ENCODE measurements at regions not wholly inside any gene's neighbourhood (a gene's known extent, or its start where the extent isn't known, plus 50 kb on each side); places are given as distances from the start of the nearest gene placed in this dataset.
"Not testable (repeated sequence)": the region's sequence is repeated elsewhere in the genome, so short reads cannot be mapped to it uniquely, and the experiment has no call there.

GRCh38 chr2:22984152-22984551 lies 400.8 kb upstream of the KLHL29 start:
- not testable (repeated sequence) for H3K27ac ChIP-seq, H3K4me3 ChIP-seq

GRCh38 chr2:22990246-22990645 lies 394.7 kb upstream of the KLHL29 start:
- Histone ChIP-seq H3K27ac (no peak overlapping the region), H3K4me3 (no peak overlapping the region)

GRCh38 chr2:22991844-22992243 lies 393.1 kb upstream of the KLHL29 start:
- no peak overlapping the region for H3K27ac ChIP-seq
- H3K4me3 ChIP-seq = no peak overlapping the region

GRCh38 chr2:22992441-22992840 lies 392.5 kb upstream of the KLHL29 start:
- H3K27ac ChIP-seq = no peak overlapping the region
- no peak overlapping the region for H3K4me3 ChIP-seq

DNA sequence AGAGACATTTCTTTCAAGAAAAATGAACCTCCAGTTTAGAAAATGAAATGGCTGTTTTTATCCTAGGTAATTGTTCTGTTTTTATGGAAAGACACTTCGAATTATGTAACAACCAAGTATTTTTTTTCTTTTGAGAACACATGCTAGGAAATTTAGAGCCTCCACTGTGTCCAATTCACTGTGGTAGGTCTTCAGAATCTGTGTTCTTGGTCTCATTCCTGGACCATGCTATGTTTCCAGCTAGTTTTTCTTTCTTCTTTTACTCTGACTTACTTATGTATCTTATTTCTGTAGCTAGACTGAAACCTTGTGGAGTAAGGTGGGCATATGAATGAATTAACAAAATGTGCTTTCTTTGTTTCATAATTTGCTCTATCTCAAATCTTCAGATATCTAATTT lies 391.7 kb upstream of the KLHL29 start:
- Histone ChIP-seq H3K27ac (no peak overlapping the region), H3K4me3 (no peak overlapping the region)

GRCh38 chr2:22995576-22995975 lies 389.4 kb upstream of the KLHL29 start:
- H3K4me3 ChIP-seq = no peak overlapping the region
- H3K27ac ChIP-seq = no peak overlapping the region

DNA sequence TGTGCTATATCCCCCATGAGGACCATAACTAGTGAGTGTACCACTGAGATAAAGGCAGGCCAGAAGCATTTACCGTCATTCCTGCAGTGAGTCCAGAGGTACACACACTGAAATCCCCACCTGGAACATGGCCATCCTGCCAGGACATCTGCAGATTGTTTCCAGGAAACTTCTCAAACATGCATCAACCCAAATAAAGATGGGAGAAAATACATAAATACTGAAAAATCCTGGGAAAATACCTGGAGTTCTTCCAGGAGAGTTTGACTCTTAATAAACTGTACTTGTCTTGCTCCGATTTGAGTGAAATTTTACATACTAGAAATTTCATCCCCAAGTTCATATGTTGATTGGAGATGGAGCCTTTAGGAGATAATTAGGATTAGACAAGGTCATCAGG lies 388.1 kb upstream of the KLHL29 start:
- H3K4me3 ChIP-seq = no peak overlapping the region

DNA sequence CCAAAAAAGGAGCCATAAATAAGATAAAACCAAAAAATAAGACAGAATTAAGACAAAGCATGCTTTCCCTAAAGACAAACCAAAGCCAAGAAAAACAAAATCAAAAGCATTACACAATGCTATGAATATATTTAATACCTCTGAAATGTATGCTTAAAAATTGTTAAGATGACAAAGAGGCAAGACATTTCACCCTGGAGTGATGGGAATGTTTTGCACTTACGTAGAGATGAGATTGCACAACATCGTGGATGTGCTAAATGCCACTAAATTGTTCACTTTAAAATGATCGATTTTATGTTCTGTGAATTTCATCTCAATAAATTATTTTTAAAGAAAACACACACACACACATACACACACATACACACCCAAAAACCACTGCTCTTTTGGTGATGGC lies 386.6 kb upstream of the KLHL29 start:
- no peak overlapping the region for H3K27ac ChIP-seq

More for the DNA sequence above, 388.1 kb upstream of the KLHL29 start:
- no peak overlapping the region for H3K27ac ChIP-seq

GRCh38 chr2:22999951-23000350 lies 385.0 kb upstream of the KLHL29 start:
- no peak overlapping the region for H3K4me3 ChIP-seq
- H3K27ac ChIP-seq = no peak overlapping the region

More for the DNA sequence above, 386.6 kb upstream of the KLHL29 start:
- no peak overlapping the region for H3K4me3 ChIP-seq

DNA sequence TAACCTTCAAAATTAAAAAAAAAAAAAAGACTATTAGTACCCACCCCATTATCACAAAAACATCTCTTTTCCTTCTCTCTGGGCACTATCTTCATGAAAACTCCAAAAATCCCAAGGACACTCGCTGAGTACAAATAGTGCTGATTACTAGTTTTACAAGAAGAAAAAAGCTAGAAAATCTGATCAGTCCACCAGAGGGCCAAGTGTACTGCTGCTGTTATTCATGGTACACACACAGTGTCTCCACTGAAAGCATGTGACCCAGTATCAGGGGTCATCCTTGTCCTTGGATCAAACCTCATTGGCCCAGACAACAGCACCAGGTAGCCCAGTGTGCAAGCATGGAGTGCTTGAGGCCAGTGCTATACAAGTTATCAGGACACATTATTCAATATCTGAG lies 382.7 kb upstream of the KLHL29 start:
- Histone ChIP-seq H3K4me3 (no peak overlapping the region), H3K27ac (no peak overlapping the region)

- no peak overlapping the region for H3K27ac ChIP-seq
- H3K4me3 ChIP-seq = no peak overlapping the region
Measured at GRCh38 chr2:23005469-23005868, 379.5 kb upstream of the KLHL29 start.

DNA sequence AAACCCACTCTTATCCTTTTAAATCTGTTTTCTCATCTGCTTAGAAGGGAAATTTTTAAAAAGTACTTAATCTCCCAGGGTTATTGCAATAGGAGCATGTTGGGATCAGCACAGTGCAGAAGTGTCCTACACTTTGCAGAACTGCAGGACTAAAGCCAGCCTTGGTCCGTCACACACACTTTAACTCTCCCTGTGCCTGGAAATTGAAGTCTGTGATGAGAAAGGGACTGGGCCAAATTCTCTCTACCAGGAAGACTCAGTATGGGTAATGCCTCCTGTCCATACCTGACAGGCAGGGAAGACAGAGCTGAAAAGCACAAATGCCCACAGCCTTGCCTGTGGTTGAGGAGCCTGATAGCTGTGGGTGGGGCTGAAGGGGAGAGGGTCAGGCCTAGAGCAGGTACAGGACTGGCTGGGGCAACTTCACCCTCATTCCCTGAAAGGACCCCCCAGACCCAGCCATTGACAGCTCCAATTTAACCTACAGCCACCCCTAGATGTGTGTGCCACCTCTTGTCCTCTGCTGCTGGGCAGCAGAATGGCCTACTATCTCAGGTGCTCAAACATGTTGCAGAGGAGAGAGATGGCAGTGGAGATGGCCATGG lies 377.2 kb upstream of the KLHL29 start:
- Histone ChIP-seq H3K27ac (no peak overlapping the region), H3K4me3 (no peak overlapping the region)

DNA sequence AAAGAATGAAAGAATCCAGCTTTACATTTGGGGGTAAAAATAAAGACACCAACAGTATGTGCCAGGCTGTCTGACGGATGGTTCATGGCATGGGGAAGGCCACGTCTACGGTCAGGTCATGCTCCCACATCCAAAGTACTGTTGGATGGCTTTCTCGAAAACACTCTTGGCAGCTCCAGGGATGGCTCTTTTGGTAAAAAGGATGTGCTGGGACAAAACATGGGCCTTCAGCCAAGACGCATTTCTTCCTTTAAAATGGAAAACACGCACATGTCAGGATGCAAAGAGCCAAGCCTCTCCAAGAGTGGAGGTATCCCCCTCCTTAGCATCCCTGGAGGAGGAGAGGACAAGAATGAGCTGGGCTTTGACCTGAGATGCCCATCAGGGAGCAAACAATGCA lies 376.5 kb upstream of the KLHL29 start:
- Histone ChIP-seq H3K4me3 (no peak overlapping the region), H3K27ac (no peak overlapping the region)

DNA sequence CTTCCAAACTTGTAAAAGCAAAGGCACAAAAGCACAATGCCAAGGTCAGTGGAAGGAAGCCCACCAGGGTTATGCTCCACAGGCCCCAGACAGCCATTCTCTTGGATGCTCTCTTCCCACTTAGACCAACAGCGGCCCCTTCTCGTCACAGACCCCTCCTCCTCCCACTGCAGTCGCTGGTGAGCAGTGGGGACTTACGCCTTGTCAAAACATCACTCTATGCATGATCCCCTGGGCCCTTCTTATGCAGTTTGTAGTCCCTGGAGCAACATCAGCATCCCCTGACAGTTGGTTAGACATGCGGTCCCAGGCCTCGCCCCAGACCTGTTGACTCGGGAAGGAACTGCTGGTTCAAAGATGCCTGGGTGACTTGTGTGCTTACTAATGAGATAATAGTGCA lies 376.0 kb upstream of the KLHL29 start:
- Histone ChIP-seq H3K4me3 (no peak overlapping the region), H3K27ac (no peak overlapping the region)

DNA sequence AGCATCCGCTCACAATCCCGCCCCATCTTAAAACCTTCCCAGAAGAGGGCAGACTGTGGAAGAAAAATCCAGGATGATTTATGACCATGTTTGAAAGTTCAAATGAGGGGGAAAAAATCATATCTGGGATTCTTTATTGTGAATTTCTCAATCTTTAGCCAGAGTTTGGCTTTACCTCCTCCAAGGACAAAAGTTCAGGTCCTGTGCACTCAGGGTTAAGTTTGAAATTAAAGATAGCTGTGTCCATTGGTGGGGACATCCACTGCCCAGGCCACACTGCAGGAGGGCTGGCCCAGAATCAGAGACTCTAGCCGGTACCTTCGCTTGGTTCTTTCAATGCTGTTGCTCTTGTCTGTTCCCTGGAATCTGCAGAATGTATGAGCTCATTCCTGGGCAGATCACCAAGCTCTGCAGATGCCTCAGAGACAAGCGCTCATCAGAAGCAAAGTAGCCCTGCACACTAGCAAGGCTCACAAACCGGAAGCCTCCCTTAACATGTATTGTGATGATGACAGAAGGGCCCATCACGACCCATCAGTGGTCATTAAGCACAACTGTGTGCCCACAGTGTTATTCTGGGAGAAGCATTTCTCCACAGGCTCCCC lies 375.3 kb upstream of the KLHL29 start:
- H3K4me3 ChIP-seq = no peak overlapping the region
- H3K27ac ChIP-seq = no peak overlapping the region

DNA sequence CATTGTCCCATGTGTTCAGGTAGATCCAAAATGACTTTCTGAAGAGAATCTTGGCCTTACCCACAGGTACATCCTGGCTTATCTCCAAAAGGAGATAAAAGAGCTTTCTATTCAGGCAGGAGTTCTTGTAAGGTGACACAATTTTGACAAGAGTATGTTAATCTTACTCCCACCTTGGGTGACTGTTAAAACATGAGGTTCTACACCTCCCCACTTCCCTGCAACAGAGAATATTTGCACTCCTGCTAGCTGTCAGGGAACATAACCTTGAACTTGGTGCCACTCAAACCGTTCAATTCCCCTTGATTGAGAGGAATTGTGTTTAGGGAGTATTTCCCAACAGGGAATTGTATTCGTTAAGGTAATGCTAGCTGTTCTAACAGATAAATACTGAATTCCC lies 372.5 kb upstream of the KLHL29 start:
- H3K27ac ChIP-seq = no peak overlapping the region

DNA sequence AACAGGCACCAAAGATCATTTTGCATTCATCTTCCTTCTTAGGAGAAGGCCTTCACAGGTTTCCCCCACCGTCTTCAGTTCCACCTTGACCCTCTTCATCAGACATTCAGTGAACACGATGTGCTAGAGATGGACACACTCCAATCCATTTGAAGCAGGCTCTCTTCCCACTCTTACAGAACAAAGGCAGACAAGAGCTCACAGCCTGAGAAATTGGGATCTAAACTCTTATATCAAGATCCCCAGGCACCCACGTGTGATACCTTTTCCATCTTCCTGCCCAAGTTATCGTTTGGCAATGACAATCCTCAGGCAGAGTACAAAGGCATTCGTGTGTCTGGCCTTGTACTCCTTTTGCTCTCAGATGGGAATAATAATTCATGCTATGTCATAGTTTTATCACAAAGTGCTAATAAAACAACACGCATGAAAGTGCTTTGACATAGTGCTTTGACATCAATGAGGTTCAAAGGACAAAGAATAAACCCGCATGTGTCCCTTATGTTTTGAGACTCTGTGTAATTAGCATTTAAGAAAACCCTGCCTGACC lies 369.3 kb upstream of the KLHL29 start:
- H3K27ac ChIP-seq = no peak overlapping the region

More for the DNA sequence above, 372.5 kb upstream of the KLHL29 start:
- H3K4me3 ChIP-seq = no peak overlapping the region

DNA sequence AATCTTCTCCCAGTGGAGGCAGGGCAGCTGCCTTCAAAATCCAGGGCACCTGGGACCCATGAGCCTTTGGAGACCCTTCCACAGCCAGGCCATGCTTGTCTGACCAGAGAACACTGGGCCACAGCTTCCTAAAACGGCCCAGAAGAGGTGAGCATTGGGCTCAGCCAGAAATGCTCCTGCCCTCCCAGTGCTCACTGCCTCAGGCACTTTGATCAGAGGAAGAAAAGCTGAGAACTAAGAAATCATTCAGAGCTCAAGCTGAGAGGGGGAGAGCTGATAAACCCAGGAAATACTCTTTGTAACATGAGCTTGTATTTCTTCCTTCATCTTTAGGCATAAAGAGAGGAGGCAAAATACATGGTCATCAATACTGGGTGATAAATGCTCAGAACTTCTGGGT lies 365.5 kb upstream of the KLHL29 start:
- H3K4me3 ChIP-seq = no peak overlapping the region
- no peak overlapping the region for H3K27ac ChIP-seq

More for the DNA sequence above, 369.3 kb upstream of the KLHL29 start:
- H3K4me3 ChIP-seq = no peak overlapping the region

- Histone ChIP-seq H3K4me3 (no peak overlapping the region), H3K27ac (no peak overlapping the region)
Measured at GRCh38 chr2:23020659-23021058, 364.3 kb upstream of the KLHL29 start.

DNA sequence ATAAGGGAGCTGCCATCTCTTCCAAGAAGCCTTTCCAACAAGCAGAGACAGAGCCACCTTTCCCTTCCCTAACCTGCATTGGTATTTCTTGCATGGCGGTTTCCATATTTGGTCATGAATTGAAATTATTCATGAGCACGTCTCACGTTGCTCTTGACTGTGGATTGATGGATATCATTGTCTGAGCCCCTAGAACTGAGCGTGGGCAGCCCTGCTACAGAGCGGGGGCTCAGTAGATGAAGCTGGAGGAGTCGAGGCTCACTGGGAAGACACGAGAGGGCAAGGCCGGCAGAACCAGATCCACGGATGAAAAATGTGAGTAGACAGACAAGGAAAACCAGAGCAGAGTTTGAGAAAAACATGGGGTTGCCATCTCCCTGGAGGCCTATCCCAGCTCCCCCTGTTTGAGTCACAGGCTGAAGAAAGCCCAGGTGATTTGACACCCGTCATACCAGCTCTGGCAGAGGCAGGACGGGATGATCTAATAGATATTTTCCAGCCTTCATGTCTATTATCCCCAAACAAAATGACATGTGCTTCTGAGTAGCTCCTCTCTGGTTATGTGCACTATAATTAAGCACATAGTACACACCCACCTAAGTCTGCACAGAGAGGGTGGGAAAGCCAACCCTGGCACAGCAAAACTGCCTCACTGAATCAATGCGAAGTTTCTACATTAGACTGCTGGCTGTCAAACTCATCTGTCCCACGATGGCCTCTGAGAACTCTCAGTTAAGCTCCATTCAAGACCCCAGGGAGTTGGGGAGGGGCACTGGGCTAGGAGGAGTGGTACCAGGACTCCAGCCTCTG lies 363.5 kb upstream of the KLHL29 start:
- no peak overlapping the region for H3K27ac ChIP-seq
- no peak overlapping the region for H3K4me3 ChIP-seq

GRCh38 chr2:23023722-23024121 lies 361.3 kb upstream of the KLHL29 start:
- H3K27ac ChIP-seq = no peak overlapping the region

More at GRCh38 chr2:23023722-23024121, 361.3 kb upstream of the KLHL29 start:
- H3K4me3 ChIP-seq = no peak overlapping the region

Measured in skin epidermis (tissue), 12 donors.